Esophagus mucosa (tissue), 1 donor: ENCODE measurements at regions not wholly inside any gene's neighbourhood (a gene's known extent, or its start where the extent isn't known, plus 50 kb on each side); places are given as distances from the start of the nearest gene placed in this dataset.
A peak's percentile ranks its signal among the peaks of the same experiment; 100 is the strongest.
"Not testable (repeated sequence)": the region's sequence is repeated elsewhere in the genome, so short reads cannot be mapped to it uniquely, and the experiment has no call there.

Experiments used
- ATAC-seq: fragments of 200-7000 bp; cut with Tn5 transposase; one replicate; pipeline ENCODE4 v1.9.1; 2020
- donor health status: DM: yes; HTN: yes; CAD: no.

GRCh38 chr3:106121491-106122289 is 252.9 kb upstream of the CBLB start:
- no peak for ATAC-seq

- no peak for ATAC-seq
These were observed 256.0 kb upstream of the CBLB start for GRCh38 chr3:106124818-106125217.

GRCh38 chr3:106125321-106125720 is 256.5 kb upstream of the CBLB start:
- ATAC-seq: no peak

GRCh38 chr3:106126067-106126845 is 257.4 kb upstream of the CBLB start:
- no peak for ATAC-seq

GRCh38 chr3:106126846-106127235 is 258.0 kb upstream of the CBLB start:
- no peak for ATAC-seq

- no peak for ATAC-seq
These were observed 261.1 kb upstream of the CBLB start for GRCh38 chr3:106129939-106130338.

- ATAC-seq: no peak
These were observed 261.8 kb upstream of the CBLB start for GRCh38 chr3:106130384-106131198.

GRCh38 chr3:106135451-106136160 is 266.8 kb upstream of the CBLB start:
- ATAC-seq: no peak

GRCh38 chr3:106139826-106140225 is 271.0 kb upstream of the CBLB start:
- ATAC-seq: no peak

- peak; percentile 79 for ATAC-seq
These were observed 271.6 kb upstream of the CBLB start for GRCh38 chr3:106140431-106140830.

GRCh38 chr3:106144030-106144429 is 275.2 kb upstream of the CBLB start:
- ATAC-seq: no peak

GRCh38 chr3:106148440-106149082 is 279.7 kb upstream of the CBLB start:
- ATAC-seq: not testable (repeated sequence)

- no peak for ATAC-seq
These were observed 288.6 kb upstream of the CBLB start for GRCh38 chr3:106157411-106157810.

- no peak for ATAC-seq
These were observed 291.6 kb upstream of the CBLB start for GRCh38 chr3:106160396-106160795.

- no peak for ATAC-seq
These were observed 292.4 kb upstream of the CBLB start for GRCh38 chr3:106161246-106161645.

- no peak for ATAC-seq
These were observed 298.9 kb upstream of the CBLB start for GRCh38 chr3:106167728-106168127.

GRCh38 chr3:106168962-106169750 is 300.3 kb upstream of the CBLB start:
- peak; percentile 75 for ATAC-seq

- no peak for ATAC-seq
These were observed 301.8 kb upstream of the CBLB start for GRCh38 chr3:106170636-106171035.

GRCh38 chr3:106172101-106172500 is 303.3 kb upstream of the CBLB start:
- no peak for ATAC-seq

- no peak for ATAC-seq
These were observed 304.0 kb upstream of the CBLB start for GRCh38 chr3:106172780-106173179.

- ATAC-seq: no peak
These were observed 306.5 kb upstream of the CBLB start for GRCh38 chr3:106175276-106175675.
